ENCODE measurements at regions not wholly inside any gene's neighbourhood (a gene's known extent, or its start where the extent isn't known, plus 50 kb on each side); places are given as distances from the start of the nearest gene placed in this dataset.

DNA sequence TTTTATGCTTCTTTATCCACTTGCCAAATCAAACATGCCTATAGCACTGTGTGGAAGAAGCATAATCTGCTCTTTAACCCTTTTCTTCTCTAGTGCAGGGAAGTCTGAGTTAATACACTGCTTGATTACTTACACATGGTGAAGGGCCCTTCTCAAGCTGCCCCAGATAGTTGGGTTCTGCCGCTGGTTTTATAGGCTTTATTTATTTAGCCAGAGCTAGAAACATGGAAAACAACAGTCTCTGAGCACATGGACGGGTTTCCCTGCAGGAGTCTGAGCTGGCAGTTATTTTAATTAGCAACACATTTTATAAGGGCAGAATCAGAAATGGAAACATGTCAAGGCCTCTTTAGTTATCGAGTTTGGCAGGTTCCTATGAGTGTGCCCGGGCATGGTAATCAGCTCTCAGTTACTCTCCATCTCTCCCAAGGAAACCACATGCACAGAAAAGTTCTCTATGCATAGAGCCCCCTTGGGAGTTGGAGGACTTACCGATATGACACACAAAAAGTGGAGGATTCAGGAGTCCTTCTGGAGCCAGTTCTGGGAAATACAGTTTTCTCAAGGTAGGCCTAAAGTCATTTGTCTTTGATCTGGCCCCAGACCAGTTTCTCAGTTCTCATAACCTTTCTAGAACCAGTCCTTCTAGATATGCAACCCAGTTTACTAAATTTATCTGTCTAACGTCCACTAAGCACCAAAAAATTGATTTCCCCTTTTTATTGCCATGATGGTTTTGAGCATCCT is 564.8 kb downstream of the ACTL7B start:
- no peak overlapping the region for H2AFZ ChIP-seq (ENCODE audit: low read length)
- POLR2A ChIA-PET = no interaction called here
- ATAC-seq = no peak
- no TSS peak for BruUV-seq (replicated peaks)
- no peaks in the 10 kb centered on the region for H3K79me2 ChIP-seq (ENCODE audit: insufficient read depth, low read length)
- no peaks in the 10 kb centered on the region for H3K36me3 ChIP-seq (replicated peaks in 1 of 2; ENCODE audit: control insufficient read depth in 1 of 2, insufficient read depth in 2 of 2, low read length in 2 of 2)
- no peaks in the 10 kb centered on the region for H4K20me1 ChIP-seq (ENCODE audit: insufficient read depth, low read length)
- no peaks in the 10 kb centered on the region for H3K9me3 ChIP-seq (ENCODE audit: low read length)
- TF ChIP-seq ZNF160 (CRISPR knock-in tag; IDR thresholded peaks at IDR 0.05) (no peak), TRIM24 (CRISPR knock-in tag; IDR thresholded peaks at IDR 0.05) (no peak), ZNF773 (CRISPR knock-in tag; IDR thresholded peaks at IDR 0.05; ENCODE audit: borderline replicate concordance) (no peak), ZNF737 (CRISPR knock-in tag; IDR thresholded peaks at IDR 0.05; ENCODE audit: borderline replicate concordance) (no peak), ZFP36L1 (CRISPR knock-in tag; IDR thresholded peaks at IDR 0.05) (no peak), ZNF205 (CRISPR knock-in tag; IDR thresholded peaks at IDR 0.05) (no peak), ATM (IDR thresholded peaks at IDR 0.05; ENCODE audit: borderline replicate concordance) (no peak), ZNF678 (CRISPR knock-in tag; IDR thresholded peaks at IDR 0.05) (no peak), NFE2L2 (IDR thresholded peaks at IDR 0.05; ENCODE audit: low read length) (no peak), THAP11 (CRISPR knock-in tag; IDR thresholded peaks at IDR 0.05) (no peak), FOXA1 (IDR thresholded peaks at IDR 0.05) (no peak), FOXA1 (CRISPR knock-in tag; IDR thresholded peaks at IDR 0.05) (no peak), ZNF616 (CRISPR knock-in tag; IDR thresholded peaks at IDR 0.05; ENCODE audit: low read depth) (no peak), RFX1 (IDR thresholded peaks at IDR 0.05) (no peak), HOXA3 (CRISPR knock-in tag; IDR thresholded peaks at IDR 0.05) (no peak), NR2F2 (IDR thresholded peaks at IDR 0.05; ENCODE audit: borderline replicate concordance, low read depth) (no peak), ZNF780A (CRISPR knock-in tag; IDR thresholded peaks at IDR 0.05) (no peak)
- TF ChIP-seq, protein P1, sequence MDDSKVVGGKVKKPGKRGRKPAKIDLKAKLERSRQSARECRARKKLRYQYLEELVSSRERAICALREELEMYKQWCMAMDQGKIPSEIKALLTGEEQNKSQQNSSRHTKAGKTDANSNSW (CRISPR knock-in tag; IDR thresholded peaks at IDR 0.05; ENCODE audit: borderline replicate concordance) = no peak
- TF ChIP-seq, protein P2, sequence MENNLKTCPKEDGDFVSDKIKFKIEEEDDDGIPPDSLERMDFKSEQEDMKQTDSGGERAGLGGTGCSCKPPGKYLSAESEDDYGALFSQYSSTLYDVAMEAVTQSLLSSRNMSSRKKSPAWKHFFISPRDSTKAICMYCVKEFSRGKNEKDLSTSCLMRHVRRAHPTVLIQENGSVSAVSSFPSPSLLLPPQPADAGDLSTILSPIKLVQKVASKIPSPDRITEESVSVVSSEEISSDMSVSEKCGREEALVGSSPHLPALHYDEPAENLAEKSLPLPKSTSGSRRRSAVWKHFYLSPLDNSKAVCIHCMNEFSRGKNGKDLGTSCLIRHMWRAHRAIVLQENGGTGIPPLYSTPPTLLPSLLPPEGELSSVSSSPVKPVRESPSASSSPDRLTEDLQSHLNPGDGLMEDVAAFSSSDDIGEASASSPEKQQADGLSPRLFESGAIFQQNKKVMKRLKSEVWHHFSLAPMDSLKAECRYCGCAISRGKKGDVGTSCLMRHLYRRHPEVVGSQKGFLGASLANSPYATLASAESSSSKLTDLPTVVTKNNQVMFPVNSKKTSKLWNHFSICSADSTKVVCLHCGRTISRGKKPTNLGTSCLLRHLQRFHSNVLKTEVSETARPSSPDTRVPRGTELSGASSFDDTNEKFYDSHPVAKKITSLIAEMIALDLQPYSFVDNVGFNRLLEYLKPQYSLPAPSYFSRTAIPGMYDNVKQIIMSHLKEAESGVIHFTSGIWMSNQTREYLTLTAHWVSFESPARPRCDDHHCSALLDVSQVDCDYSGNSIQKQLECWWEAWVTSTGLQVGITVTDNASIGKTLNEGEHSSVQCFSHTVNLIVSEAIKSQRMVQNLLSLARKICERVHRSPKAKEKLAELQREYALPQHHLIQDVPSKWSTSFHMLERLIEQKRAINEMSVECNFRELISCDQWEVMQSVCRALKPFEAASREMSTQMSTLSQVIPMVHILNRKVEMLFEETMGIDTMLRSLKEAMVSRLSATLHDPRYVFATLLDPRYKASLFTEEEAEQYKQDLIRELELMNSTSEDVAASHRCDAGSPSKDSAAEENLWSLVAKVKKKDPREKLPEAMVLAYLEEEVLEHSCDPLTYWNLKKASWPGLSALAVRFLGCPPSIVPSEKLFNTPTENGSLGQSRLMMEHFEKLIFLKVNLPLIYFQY (CRISPR knock-in tag; IDR thresholded peaks at IDR 0.05; ENCODE audit: borderline replicate concordance) = no peak
- no peaks in the 10 kb centered on the region for H3K4me1 ChIP-seq (ENCODE audit: insufficient read depth, low read length)
- H3K4me3 ChIP-seq (replicated peaks in 1 of 3; ENCODE audit: insufficient read depth in 1 of 3, low read depth in 2 of 3, low read length in 3 of 3) = no peak overlapping the region
- no peak for DNase-seq (ENCODE audit: low spot score)
- no peak for FAIRE-seq
- WGBS (ENCODE audit: low lambda C conversion rate) = 17% methylated on average over 3 of the region's 6 CpGs
- no peak overlapping the region for H3K4me2 ChIP-seq (ENCODE audit: low read depth, low read length)
- H3K27me3 ChIP-seq (ENCODE audit: control insufficient read depth in 1 of 2, insufficient read depth in 2 of 2, low read length in 2 of 2) = no peaks in the 10 kb centered on the region
- CTCF ChIA-PET (ENCODE audit: low intra/inter-chr PET ratio, low total read pairs) = no interaction called here
- H3K9ac ChIP-seq (ENCODE audit: insufficient read depth, low read depth, low read length) = no peak overlapping the region
- in situ Hi-C loops (cut with HindIII; ENCODE audit: extremely low pct_ligation_motif_present, low pct_unique_long_range_greater_than_20kb) = no loop called here
- H3K27ac ChIP-seq (ENCODE audit: extremely low read length, insufficient read depth, low read length) = no peak overlapping the region
- intact Hi-C loops (cut with micrococcal nuclease; ENCODE audit: unreplicated experiment) = no loop called here

Data from HepG2 (cell line).